ENCODE measurements at regions not wholly inside any gene's neighbourhood (a gene's known extent, or its start where the extent isn't known, plus 50 kb on each side); places are given as distances from the start of the nearest gene placed in this dataset.

- no peak for DNase-seq
Measured at GRCh38 chr7:135827391-135827790, 78.8 kb upstream of the FAM180A start.

GRCh38 chr7:135825406-135825805 is 76.8 kb upstream of the FAM180A start:
- no peak for DNase-seq

GRCh38 chr7:135822376-135822775 is 73.8 kb upstream of the FAM180A start:
- DNase-seq, result no peak

DNA sequence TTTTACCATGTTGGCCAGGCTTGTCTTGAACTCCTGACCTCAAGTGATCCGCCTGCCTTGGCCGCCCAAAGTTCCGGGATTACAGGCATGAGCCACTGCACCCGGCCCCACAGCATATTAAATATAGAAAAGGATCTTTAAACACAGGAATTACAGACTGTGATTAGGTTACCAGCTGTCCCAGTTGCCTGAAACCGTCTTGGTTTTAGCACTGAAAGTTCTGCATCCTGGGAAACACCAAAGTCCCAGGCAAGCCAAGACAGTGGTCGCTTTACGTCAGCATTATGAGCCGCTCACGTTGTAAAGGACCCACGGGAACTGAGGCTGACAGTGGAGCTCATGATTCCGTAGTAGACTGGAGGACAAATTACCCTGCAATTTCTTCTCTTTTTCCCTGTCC is 69.0 kb upstream of the FAM180A start:
- DNase-seq, result no peak

DNA sequence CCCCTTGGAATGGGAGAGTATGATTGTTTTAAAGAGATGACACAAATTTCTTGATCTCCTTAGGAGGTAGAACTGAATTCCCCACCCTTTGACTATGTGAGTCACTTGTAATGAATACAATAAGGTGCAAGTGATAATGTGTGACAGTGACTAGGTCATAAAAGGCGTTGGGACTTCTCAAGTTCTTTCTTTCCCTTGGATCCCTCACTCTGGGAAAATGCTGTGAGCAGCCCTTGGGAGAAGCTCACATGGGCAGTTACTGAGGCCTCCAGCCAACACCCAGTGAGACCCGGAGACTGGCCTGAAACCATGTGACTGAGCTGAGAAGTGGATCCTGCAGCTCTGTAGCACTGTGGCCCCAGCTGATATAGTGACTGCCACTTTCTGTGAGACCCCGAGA is 66.4 kb upstream of the FAM180A start:
- no peak for DNase-seq

DNA sequence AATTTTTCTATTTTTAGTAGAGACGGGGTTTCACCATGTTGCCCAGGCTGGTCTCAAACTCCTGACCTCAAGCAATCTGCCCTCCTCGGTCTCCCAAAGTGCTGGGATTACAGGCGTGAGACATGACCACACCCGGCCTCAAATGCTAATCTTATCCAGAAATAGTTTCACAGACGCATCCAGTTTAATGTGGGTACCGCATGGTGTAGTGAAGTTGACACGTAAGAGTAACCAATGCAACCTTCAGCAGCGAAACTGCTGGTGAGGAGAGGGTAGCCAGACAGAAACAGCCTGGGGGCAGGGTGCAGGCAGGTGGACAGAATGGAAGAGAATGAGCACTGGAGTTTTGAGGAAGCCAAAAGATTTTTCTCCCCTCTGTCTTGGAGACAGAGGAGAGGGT is 63.5 kb upstream of the FAM180A start:
- DNase-seq, result no peak

- no peak for DNase-seq
Measured at GRCh38 chr7:135811506-135811905, 62.9 kb upstream of the FAM180A start.

DNA sequence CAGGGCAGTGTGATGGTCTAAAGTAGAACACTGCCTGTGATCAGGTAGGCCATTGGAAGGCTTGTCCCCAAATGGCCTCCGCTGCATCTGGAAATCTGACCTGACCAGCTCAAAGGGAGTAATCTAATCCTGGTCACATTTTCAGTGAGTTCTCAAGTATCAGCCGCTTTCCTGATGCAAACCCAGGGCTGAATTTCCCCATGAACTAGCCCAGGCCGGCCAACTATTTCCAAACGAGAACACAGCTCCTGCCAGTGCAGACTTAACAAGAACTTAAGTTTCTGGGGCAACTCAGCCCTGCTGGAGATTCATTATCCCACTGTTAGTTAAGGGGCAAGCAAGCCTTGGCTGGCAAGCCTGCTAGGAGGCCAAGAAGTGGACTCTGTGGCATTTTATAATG is 59.6 kb upstream of the FAM180A start:
- no peak for DNase-seq

GRCh38 chr7:135803143-135803542 is 54.5 kb upstream of the FAM180A start:
- DNase-seq, result no peak

DNA sequence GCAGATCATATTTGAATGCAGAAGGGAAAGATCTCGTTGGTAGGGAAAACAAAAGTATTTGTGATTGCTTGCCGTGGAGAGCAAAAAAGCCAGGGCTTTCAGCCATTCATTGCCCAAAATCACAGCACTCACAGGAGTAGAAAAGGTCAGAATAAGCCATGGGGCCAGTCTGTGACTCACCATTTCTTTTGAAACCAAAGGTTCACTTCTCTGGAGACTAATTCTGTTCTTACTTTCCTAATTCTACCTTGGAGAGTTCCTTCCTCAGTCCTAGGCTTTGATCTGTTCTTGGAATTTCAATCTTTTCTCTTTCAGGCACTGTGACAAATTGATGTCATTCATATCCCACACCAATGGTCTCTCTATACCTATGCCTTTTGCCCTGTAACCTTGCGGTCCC is 54.1 kb upstream of the FAM180A start:
- no peak for DNase-seq

GRCh38 chr7:135801877-135802276 is 53.3 kb upstream of the FAM180A start:
- DNase-seq, result no peak

- peak; percentile 38 for DNase-seq
Measured at GRCh38 chr7:135801045-135801693, 52.6 kb upstream of the FAM180A start.

DNA sequence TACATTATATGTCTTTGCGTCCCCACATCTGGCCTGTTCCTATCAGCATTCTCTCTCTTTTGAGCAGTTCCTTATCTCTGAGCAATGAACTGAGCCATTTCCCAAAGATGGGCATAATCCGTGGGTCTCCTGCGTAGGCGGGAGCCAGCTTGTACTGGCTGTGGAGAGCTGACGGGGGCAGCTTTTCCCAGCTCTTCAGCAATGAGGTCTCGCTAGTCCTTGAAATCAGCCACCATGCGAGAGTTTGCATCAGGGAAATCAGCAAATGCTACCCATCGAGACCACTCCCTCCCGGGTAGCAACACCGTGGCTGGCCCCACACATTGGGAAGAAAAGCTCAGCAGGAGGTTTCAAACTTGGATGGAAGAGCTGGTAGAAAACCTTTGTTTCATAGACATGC is 51.9 kb upstream of the FAM180A start:
- DNase-seq, result no peak

DNA sequence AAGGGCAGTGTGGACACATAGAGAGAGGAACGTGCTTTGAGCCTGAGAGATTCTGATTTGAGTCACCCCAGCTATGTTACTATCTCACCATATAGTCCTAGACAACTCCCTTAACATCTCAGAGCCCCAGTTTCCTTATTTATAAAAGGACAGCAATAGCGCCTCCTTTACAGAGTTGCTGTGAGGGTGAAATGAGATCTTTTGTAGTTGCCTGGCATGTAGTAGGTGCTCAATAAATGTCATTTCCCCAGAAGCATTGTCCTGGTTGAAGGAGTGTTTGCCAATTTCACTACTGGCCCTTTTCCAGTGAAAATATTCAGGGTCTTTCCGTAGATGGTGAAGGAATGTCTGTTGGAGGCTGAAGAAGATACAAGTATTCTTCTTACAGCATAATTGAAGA is 51.3 kb upstream of the FAM180A start:
- no peak for DNase-seq
